Stimulated activated naive CD8-positive, alpha-beta T cell treated with anti-CD3 and anti-CD28 coated beads, Interleukin-15, Interleukin-2, amounts not matched to agents 100 ng/mL and 50 ng/mL, for 24 hours (primary cell): ENCODE measurements at regions not wholly inside any gene's neighbourhood (a gene's known extent, or its start where the extent isn't known, plus 50 kb on each side); places are given as distances from the start of the nearest gene placed in this dataset.

Experiments
- H3K27ac Mint-ChIP-seq: one replicate; pipeline ENCODE4 v1.8.0; 2021; ENCODE audit warnings: mild to moderate bottlenecking, mixed read lengths
- H3K27me3 Mint-ChIP-seq: one replicate; pipeline ENCODE4 v1.8.0; 2021; ENCODE audit warnings: mixed read lengths
- H3K36me3 Mint-ChIP-seq: one replicate; pipeline ENCODE4 v1.8.0; 2021; ENCODE audit warnings: low read depth, mixed read lengths
- H3K4me1 Mint-ChIP-seq: one replicate; pipeline ENCODE4 v1.8.0; 2021; ENCODE audit warnings: low read depth, mixed read lengths
- H3K4me3 Mint-ChIP-seq: one replicate; pipeline ENCODE4 v1.8.0; 2021; ENCODE audit warnings: mild to moderate bottlenecking, mixed read lengths
- H3K9me3 Mint-ChIP-seq: one replicate; pipeline ENCODE4 v1.8.0; 2021; ENCODE audit warnings: mixed read lengths

- Mint-ChIP-seq H3K9me3 (peaks cover 6% of the 10 kb centered on the region), H3K36me3 (no peaks in the 10 kb centered on the region)
These were observed 414.2 kb downstream of the EFNB2 start for GRCh38 chr13:106121173-106121754.

GRCh38 chr13:106118996-106119395, 416.5 kb downstream of the EFNB2 start:
- Mint-ChIP-seq H3K4me1 (no peaks in the 10 kb centered on the region), H3K27ac (no peak overlapping the region), H3K27me3 (peaks cover 6% of the 10 kb centered on the region), H3K4me3 (no peak overlapping the region), H3K36me3 (no peaks in the 10 kb centered on the region), H3K9me3 (peaks cover 6% of the 10 kb centered on the region)

More at GRCh38 chr13:106121173-106121754, 414.2 kb downstream of the EFNB2 start:
- no peaks in the 10 kb centered on the region for H3K4me1 Mint-ChIP-seq
- no peak overlapping the region for H3K4me3 Mint-ChIP-seq
- H3K27ac Mint-ChIP-seq, result no peak overlapping the region
- H3K27me3 Mint-ChIP-seq, result peaks cover 3% of the 10 kb centered on the region

GRCh38 chr13:106118050-106118449, 417.4 kb downstream of the EFNB2 start:
- H3K4me1 Mint-ChIP-seq, result no peaks in the 10 kb centered on the region
- H3K36me3 Mint-ChIP-seq, result no peaks in the 10 kb centered on the region
- no peak overlapping the region for H3K27ac Mint-ChIP-seq
- H3K27me3 Mint-ChIP-seq, result peaks cover 6% of the 10 kb centered on the region
- no peak overlapping the region for H3K4me3 Mint-ChIP-seq
- H3K9me3 Mint-ChIP-seq, result peaks cover 6% of the 10 kb centered on the region

GRCh38 chr13:106117640-106118039, 417.8 kb downstream of the EFNB2 start:
- peaks cover 6% of the 10 kb centered on the region for H3K9me3 Mint-ChIP-seq
- H3K4me3 Mint-ChIP-seq, result no peak overlapping the region
- no peak overlapping the region for H3K27ac Mint-ChIP-seq
- peaks cover 6% of the 10 kb centered on the region for H3K27me3 Mint-ChIP-seq
- H3K36me3 Mint-ChIP-seq, result no peaks in the 10 kb centered on the region
- no peaks in the 10 kb centered on the region for H3K4me1 Mint-ChIP-seq

- Mint-ChIP-seq H3K9me3 (peaks cover 6% of the 10 kb centered on the region), H3K4me1 (no peaks in the 10 kb centered on the region), H3K27me3 (peaks cover 6% of the 10 kb centered on the region), H3K36me3 (no peaks in the 10 kb centered on the region), H3K27ac (no peak overlapping the region), H3K4me3 (no peak overlapping the region)
These were observed 418.4 kb downstream of the EFNB2 start for GRCh38 chr13:106117035-106117434.

GRCh38 chr13:106115081-106115480, 420.4 kb downstream of the EFNB2 start:
- Mint-ChIP-seq H3K27me3 (peaks cover 6% of the 10 kb centered on the region), H3K4me1 (no peaks in the 10 kb centered on the region), H3K27ac (no peak overlapping the region), H3K4me3 (no peak overlapping the region), H3K36me3 (no peaks in the 10 kb centered on the region), H3K9me3 (peaks cover under 1% of the 10 kb centered on the region)

GRCh38 chr13:106113796-106114195, 421.7 kb downstream of the EFNB2 start:
- Mint-ChIP-seq H3K27me3 (peaks cover 6% of the 10 kb centered on the region), H3K4me1 (no peaks in the 10 kb centered on the region), H3K36me3 (no peaks in the 10 kb centered on the region), H3K9me3 (no peaks in the 10 kb centered on the region), H3K27ac (no peak overlapping the region), H3K4me3 (no peak overlapping the region)

- Mint-ChIP-seq H3K4me3 (no peak overlapping the region), H3K36me3 (no peaks in the 10 kb centered on the region), H3K4me1 (no peaks in the 10 kb centered on the region)
These were observed 423.3 kb downstream of the EFNB2 start for GRCh38 chr13:106112191-106112590.

GRCh38 chr13:106110241-106110855, 425.1 kb downstream of the EFNB2 start:
- Mint-ChIP-seq H3K4me3 (no peak overlapping the region), H3K27me3 (no peaks in the 10 kb centered on the region), H3K27ac (no peak overlapping the region), H3K36me3 (no peaks in the 10 kb centered on the region), H3K9me3 (peaks cover 3% of the 10 kb centered on the region), H3K4me1 (no peaks in the 10 kb centered on the region)

More at GRCh38 chr13:106112191-106112590, 423.3 kb downstream of the EFNB2 start:
- H3K27ac Mint-ChIP-seq, result no peak overlapping the region
- no peaks in the 10 kb centered on the region for H3K9me3 Mint-ChIP-seq
- H3K27me3 Mint-ChIP-seq, result peaks cover 3% of the 10 kb centered on the region

GRCh38 chr13:106109391-106109791, 426.1 kb downstream of the EFNB2 start:
- Mint-ChIP-seq H3K9me3 (peaks cover 3% of the 10 kb centered on the region), H3K27ac (no peak overlapping the region), H3K4me1 (no peaks in the 10 kb centered on the region), H3K36me3 (no peaks in the 10 kb centered on the region), H3K4me3 (no peak overlapping the region), H3K27me3 (no peaks in the 10 kb centered on the region)

GRCh38 chr13:106108346-106108745, 427.1 kb downstream of the EFNB2 start:
- Mint-ChIP-seq H3K9me3 (peaks cover 3% of the 10 kb centered on the region), H3K4me1 (no peaks in the 10 kb centered on the region), H3K36me3 (no peaks in the 10 kb centered on the region), H3K27me3 (no peaks in the 10 kb centered on the region), H3K4me3 (no peak overlapping the region), H3K27ac (no peak overlapping the region)

GRCh38 chr13:106107061-106107460, 428.4 kb downstream of the EFNB2 start:
- Mint-ChIP-seq H3K36me3 (no peaks in the 10 kb centered on the region), H3K27me3 (no peaks in the 10 kb centered on the region), H3K4me3 (no peak overlapping the region), H3K9me3 (peaks cover 3% of the 10 kb centered on the region), H3K27ac (no peak overlapping the region), H3K4me1 (no peaks in the 10 kb centered on the region)

GRCh38 chr13:106105153-106105552, 430.3 kb downstream of the EFNB2 start:
- H3K36me3 Mint-ChIP-seq, result no peaks in the 10 kb centered on the region
- no peak overlapping the region for H3K27ac Mint-ChIP-seq
- H3K9me3 Mint-ChIP-seq, result peaks cover 3% of the 10 kb centered on the region
- H3K4me1 Mint-ChIP-seq, result no peaks in the 10 kb centered on the region
- no peak overlapping the region for H3K4me3 Mint-ChIP-seq
- H3K27me3 Mint-ChIP-seq, result no peaks in the 10 kb centered on the region

GRCh38 chr13:106104281-106104901, 431.1 kb downstream of the EFNB2 start:
- Mint-ChIP-seq H3K27ac (no peak overlapping the region), H3K4me1 (no peaks in the 10 kb centered on the region), H3K27me3 (no peaks in the 10 kb centered on the region), H3K4me3 (no peak overlapping the region), H3K9me3 (peaks cover 3% of the 10 kb centered on the region), H3K36me3 (no peaks in the 10 kb centered on the region)

- H3K27ac Mint-ChIP-seq, result no peak overlapping the region
- H3K27me3 Mint-ChIP-seq, result no peaks in the 10 kb centered on the region
- H3K9me3 Mint-ChIP-seq, result peaks cover 3% of the 10 kb centered on the region
- no peak overlapping the region for H3K4me3 Mint-ChIP-seq
- no peaks in the 10 kb centered on the region for H3K36me3 Mint-ChIP-seq
- no peaks in the 10 kb centered on the region for H3K4me1 Mint-ChIP-seq
These were observed 431.7 kb downstream of the EFNB2 start for GRCh38 chr13:106103779-106104178.
